ENCODE measurements at regions not wholly inside any gene's neighbourhood (a gene's known extent, or its start where the extent isn't known, plus 50 kb on each side); places are given as distances from the start of the nearest gene placed in this dataset.

DNA sequence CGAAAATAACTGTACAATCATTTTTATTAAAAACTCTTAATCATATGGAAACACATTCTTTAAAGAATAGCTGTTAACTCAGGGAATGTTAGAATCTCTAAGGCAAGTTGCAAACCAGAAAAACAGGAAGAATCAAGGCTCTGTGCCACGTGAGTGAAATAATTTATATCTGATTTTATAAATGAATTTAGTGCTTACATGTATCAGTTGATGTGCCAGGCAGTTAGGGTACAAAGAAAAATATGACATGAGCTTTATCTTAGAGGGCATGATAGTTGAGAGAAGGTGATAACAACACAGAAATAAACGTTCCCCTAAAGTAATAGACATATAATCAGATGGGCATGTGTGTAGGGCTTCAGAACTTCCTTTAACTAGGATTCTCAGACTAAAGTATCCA is 734.5 kb upstream of the CCDC179 start:
- no peak for TF ChIP-seq EZH2 (optimal IDR thresholded peaks at IDR 0.05; ENCODE audit: low read depth, low read length)
- TF ChIP-seq, protein P1, sequence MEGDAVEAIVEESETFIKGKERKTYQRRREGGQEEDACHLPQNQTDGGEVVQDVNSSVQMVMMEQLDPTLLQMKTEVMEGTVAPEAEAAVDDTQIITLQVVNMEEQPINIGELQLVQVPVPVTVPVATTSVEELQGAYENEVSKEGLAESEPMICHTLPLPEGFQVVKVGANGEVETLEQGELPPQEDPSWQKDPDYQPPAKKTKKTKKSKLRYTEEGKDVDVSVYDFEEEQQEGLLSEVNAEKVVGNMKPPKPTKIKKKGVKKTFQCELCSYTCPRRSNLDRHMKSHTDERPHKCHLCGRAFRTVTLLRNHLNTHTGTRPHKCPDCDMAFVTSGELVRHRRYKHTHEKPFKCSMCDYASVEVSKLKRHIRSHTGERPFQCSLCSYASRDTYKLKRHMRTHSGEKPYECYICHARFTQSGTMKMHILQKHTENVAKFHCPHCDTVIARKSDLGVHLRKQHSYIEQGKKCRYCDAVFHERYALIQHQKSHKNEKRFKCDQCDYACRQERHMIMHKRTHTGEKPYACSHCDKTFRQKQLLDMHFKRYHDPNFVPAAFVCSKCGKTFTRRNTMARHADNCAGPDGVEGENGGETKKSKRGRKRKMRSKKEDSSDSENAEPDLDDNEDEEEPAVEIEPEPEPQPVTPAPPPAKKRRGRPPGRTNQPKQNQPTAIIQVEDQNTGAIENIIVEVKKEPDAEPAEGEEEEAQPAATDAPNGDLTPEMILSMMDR (IDR thresholded peaks at IDR 0.05; ENCODE audit: low read length) = no peak

Measured in MM.1S (cell line).